HFFc6 (cell line): ENCODE measurements at regions not wholly inside any gene's neighbourhood (a gene's known extent, or its start where the extent isn't known, plus 50 kb on each side); places are given as distances from the start of the nearest gene placed in this dataset.

ENCODE experiments used
- DNase-seq: peaks from one replicate; pipeline ENCODE4 v3.0.0-alpha.2; 2018
- H3K27ac Mint-ChIP-seq: 2 replicates; pipeline ENCODE4 v1.8.0; 2020; ENCODE audit warnings: mild to moderate bottlenecking, mixed read lengths
- H3K27me3 Mint-ChIP-seq: 2 replicates; pipeline ENCODE4 v1.8.0; 2021; ENCODE audit warnings: mild to moderate bottlenecking, moderate library complexity, mixed read lengths; ENCODE audit not compliant: insufficient read depth
- H3K36me3 Mint-ChIP-seq: 2 replicates; pipeline ENCODE4 v1.8.0; 2021; ENCODE audit warnings: low read depth, mixed read lengths
- H3K4me1 Mint-ChIP-seq: 2 replicates; pipeline ENCODE4 v1.8.0; 2020; ENCODE audit warnings: low read depth, mixed read lengths
- H3K4me3 Mint-ChIP-seq: 2 replicates; pipeline ENCODE4 v1.8.0; 2020; ENCODE audit warnings: mild to moderate bottlenecking, moderate library complexity, mixed read lengths
- H3K9me3 Mint-ChIP-seq: 2 replicates; pipeline ENCODE4 v1.8.0; 2020; ENCODE audit warnings: mild to moderate bottlenecking, mixed read lengths
- TF ChIP-seq, protein P1 (sequence below): fragments of 200-600 bp; sonication (generic); IDR thresholded peaks from 2 replicates; pipeline ENCODE4 v1.5.0; 2021; ENCODE audit warnings: antibody characterized with exemption, mild to moderate bottlenecking

DNA sequence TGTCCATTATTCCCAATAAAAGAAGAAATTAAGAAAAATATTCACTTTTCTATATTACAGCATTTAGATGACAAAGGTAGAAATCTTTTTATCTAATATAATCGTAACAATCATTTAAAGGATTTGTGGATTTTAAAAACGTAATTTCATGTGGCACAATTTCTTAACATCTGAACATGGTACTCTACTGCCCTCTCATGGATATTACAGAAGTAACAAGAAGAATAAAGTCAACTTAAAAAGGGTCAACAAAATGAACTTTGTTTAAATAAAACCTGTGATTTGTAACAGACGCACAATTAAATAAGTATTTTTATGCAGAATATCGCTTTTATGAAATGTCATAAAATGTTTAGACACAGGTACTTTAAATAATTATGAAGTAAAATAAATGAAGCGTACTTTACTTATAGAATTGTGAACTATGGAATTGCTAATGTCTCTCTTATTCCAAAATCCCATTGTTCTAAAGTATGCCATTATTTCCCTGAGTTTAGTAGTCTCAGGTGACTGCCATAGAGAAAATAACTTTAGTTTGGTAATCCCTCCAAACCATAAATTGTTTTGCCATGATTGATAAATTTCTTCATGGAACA, 366.8 kb upstream of the ZNF385D start:
- Mint-ChIP-seq H3K4me1 (no peaks in the 10 kb centered on the region), H3K27me3 (no peaks in the 10 kb centered on the region; the same call in 1 of the 2 replicates), H3K9me3 (no peaks in the 10 kb centered on the region), H3K4me3 (no peak overlapping the region), H3K36me3 (no peaks in the 10 kb centered on the region), H3K27ac (no peak overlapping the region)
- peak; percentile 20 for DNase-seq
- TF ChIP-seq, protein P1, sequence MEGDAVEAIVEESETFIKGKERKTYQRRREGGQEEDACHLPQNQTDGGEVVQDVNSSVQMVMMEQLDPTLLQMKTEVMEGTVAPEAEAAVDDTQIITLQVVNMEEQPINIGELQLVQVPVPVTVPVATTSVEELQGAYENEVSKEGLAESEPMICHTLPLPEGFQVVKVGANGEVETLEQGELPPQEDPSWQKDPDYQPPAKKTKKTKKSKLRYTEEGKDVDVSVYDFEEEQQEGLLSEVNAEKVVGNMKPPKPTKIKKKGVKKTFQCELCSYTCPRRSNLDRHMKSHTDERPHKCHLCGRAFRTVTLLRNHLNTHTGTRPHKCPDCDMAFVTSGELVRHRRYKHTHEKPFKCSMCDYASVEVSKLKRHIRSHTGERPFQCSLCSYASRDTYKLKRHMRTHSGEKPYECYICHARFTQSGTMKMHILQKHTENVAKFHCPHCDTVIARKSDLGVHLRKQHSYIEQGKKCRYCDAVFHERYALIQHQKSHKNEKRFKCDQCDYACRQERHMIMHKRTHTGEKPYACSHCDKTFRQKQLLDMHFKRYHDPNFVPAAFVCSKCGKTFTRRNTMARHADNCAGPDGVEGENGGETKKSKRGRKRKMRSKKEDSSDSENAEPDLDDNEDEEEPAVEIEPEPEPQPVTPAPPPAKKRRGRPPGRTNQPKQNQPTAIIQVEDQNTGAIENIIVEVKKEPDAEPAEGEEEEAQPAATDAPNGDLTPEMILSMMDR: peak; percentile 85

DNA sequence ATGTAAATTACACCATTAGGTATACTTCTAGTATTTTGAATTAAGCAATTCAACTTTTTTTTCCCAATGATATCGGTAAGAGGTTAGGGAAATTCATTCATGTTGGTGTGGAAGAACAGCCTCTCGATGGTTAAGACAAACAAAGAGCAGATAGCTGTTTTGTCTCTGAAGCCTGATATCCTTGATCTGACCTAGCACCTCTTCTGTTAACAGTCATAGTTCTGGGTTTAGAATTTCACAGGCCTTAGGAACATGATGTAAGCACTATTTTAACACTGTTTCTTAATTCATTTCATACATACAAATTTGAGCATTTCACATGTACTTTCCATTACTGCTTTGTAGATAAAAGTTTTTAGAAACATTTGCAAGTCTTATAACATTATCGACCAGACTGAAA, 367.5 kb upstream of the ZNF385D start:
- no peak overlapping the region for H3K27ac Mint-ChIP-seq
- TF ChIP-seq, protein P1: no peak
- no peak for DNase-seq

DNA sequence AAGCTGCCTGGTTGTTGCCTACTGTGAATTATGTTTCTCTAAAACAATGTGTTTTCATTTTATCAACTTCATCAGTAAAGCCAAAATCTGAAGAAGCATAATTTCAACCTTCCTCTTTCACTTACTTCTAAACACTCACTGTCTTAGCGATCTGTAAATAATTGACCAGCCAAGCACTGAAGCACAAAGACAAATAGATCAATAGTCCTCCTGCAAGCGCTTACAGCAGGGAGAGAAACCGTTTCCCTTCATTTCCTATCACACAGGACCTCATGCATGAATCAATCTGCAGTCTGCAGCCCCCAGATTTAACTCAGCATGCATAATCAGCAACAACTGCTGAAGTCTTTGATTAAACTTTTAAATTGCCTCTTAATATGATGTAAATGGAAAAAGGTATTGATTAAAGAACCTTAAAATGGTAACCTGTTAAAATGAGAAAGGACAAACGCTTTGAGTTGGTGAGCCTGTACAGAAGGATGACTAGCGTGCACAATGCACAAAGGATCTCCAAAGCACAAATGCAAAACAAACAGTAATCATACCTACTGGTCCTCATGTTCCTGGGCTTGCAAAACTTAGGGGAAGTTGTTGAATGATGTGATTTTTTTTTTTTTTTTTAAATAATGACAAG, 370.2 kb upstream of the ZNF385D start:
- TF ChIP-seq, protein P1: no peak
- H3K4me1 Mint-ChIP-seq: no peaks in the 10 kb centered on the region

More for the DNA sequence above, 367.5 kb upstream of the ZNF385D start:
- no peaks in the 10 kb centered on the region; the same call in 1 of the 2 replicates for H3K27me3 Mint-ChIP-seq
- no peak overlapping the region for H3K4me3 Mint-ChIP-seq
- H3K36me3 Mint-ChIP-seq: no peaks in the 10 kb centered on the region
- no peaks in the 10 kb centered on the region for H3K4me1 Mint-ChIP-seq
- no peaks in the 10 kb centered on the region for H3K9me3 Mint-ChIP-seq

DNA sequence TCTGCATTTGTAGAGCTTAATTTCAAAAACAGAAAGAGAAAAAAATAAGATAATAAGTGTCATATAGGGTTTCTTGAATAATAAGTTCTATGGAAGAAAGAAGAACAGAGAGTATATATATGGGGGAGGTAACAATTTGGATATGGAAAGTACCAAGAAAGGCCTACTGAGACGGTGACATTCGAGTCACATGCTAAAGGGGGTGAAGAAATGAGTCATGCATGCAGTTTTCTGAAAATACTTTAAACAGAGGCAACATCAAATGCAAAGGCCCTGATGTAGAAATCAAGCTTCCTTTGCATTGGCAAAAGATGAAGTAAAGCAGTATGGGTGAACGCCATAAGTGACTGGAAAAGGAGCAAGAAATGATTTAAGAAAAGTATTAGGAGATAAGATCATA, 371.6 kb upstream of the ZNF385D start:
- H3K27me3 Mint-ChIP-seq: no peaks in the 10 kb centered on the region; the same call in 1 of the 2 replicates
- H3K4me3 Mint-ChIP-seq: no peak overlapping the region
- H3K27ac Mint-ChIP-seq: no peak overlapping the region
- TF ChIP-seq, protein P1: no peak
- no peaks in the 10 kb centered on the region for H3K4me1 Mint-ChIP-seq
- H3K9me3 Mint-ChIP-seq: no peaks in the 10 kb centered on the region; the same call in 1 of the 2 replicates
- no peaks in the 10 kb centered on the region for H3K36me3 Mint-ChIP-seq
- DNase-seq: no peak

More for the DNA sequence above, 370.2 kb upstream of the ZNF385D start:
- DNase-seq: no peak
- no peaks in the 10 kb centered on the region for H3K9me3 Mint-ChIP-seq
- no peak overlapping the region for H3K4me3 Mint-ChIP-seq
- H3K27ac Mint-ChIP-seq: no peak overlapping the region
- no peaks in the 10 kb centered on the region for H3K36me3 Mint-ChIP-seq
- no peaks in the 10 kb centered on the region; the same call in 1 of the 2 replicates for H3K27me3 Mint-ChIP-seq

DNA sequence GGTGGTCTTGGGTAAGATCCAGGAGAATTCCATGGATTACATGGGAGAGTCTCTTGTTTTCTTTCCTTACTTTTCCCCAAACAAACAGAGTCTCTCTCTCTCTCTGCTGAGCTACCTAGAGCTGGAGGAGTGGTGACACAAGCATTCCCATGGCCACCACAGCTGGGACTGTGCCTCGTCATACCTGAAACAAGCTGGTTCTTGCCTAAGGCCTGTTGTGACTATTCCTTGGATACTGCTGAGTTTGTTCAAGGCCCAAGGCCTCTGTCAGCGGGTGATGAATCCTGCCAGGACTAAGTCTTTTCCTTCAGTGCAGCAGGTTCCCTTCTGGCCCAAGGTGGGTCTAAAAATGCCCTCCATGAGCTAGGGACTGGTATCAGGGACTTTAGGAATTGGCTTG, 378.1 kb upstream of the ZNF385D start:
- Mint-ChIP-seq H3K9me3 (peaks cover 8% of the 10 kb centered on the region; the same call in 1 of the 2 replicates), H3K27ac (no peak overlapping the region), H3K27me3 (no peaks in the 10 kb centered on the region), H3K4me1 (no peaks in the 10 kb centered on the region), H3K36me3 (no peaks in the 10 kb centered on the region), H3K4me3 (no peak overlapping the region)
- TF ChIP-seq, protein P1: no peak
- no peak for DNase-seq
